Epithelial cell of prostate (primary cell): ENCODE measurements at regions not wholly inside any gene's neighbourhood (a gene's known extent, or its start where the extent isn't known, plus 50 kb on each side); places are given as distances from the start of the nearest gene placed in this dataset.

Source experiments
- DNase-seq: peaks from one replicate; pipeline ENCODE4 v3.0.0-alpha.2; 2011; ENCODE audit warnings: low read depth, low spot score
- H3K27ac ChIP-seq: fragments of 450-650 bp; 2 replicates; pipeline ENCODE4 v1.5.1; 2017; ENCODE audit warnings: mild to moderate bottlenecking

- no peak for DNase-seq
- no peak overlapping the region for H3K27ac ChIP-seq
Observed at GRCh38 chr4:30924495-30924894, 204.3 kb downstream of the PCDH7 start.

- H3K27ac ChIP-seq = no peak overlapping the region
- no peak for DNase-seq
Observed at GRCh38 chr4:30929649-30930048, 209.5 kb downstream of the PCDH7 start.

GRCh38 chr4:30930276-30930675, 210.1 kb downstream of the PCDH7 start:
- H3K27ac ChIP-seq = no peak overlapping the region
- no peak for DNase-seq

GRCh38 chr4:30932581-30932980, 212.4 kb downstream of the PCDH7 start:
- no peak overlapping the region for H3K27ac ChIP-seq
- no peak for DNase-seq

- peak overlapping the region; percentile 34 for H3K27ac ChIP-seq
Observed at GRCh38 chr4:30939069-30939468, 218.9 kb downstream of the PCDH7 start.

GRCh38 chr4:30939684-30940083, 219.5 kb downstream of the PCDH7 start:
- DNase-seq = no peak
- H3K27ac ChIP-seq = peak overlapping the region; percentile 34

More at GRCh38 chr4:30939069-30939468, 218.9 kb downstream of the PCDH7 start:
- no peak for DNase-seq

- H3K27ac ChIP-seq = no peak overlapping the region
- DNase-seq = no peak
Observed at GRCh38 chr4:30941641-30942040, 221.5 kb downstream of the PCDH7 start.

- DNase-seq = no peak
- H3K27ac ChIP-seq = no peak overlapping the region
Observed at GRCh38 chr4:30943356-30943755, 223.2 kb downstream of the PCDH7 start.

- peak overlapping the region; percentile 6 for H3K27ac ChIP-seq
- DNase-seq = no peak
Observed at GRCh38 chr4:30945586-30945985, 225.4 kb downstream of the PCDH7 start.

- H3K27ac ChIP-seq = no peak overlapping the region
- no peak for DNase-seq
Observed at GRCh38 chr4:30946288-30946687, 226.1 kb downstream of the PCDH7 start.

GRCh38 chr4:30948653-30949052, 228.5 kb downstream of the PCDH7 start:
- DNase-seq = peak; percentile 57

GRCh38 chr4:30950737-30951136, 230.6 kb downstream of the PCDH7 start:
- peak; percentile 98 for DNase-seq
- peak overlapping the region; percentile 67 for H3K27ac ChIP-seq

More at GRCh38 chr4:30948653-30949052, 228.5 kb downstream of the PCDH7 start:
- H3K27ac ChIP-seq = peak overlapping the region; percentile 29

GRCh38 chr4:30952526-30953219, 232.5 kb downstream of the PCDH7 start:
- peak overlapping the region; percentile 67 for H3K27ac ChIP-seq
- no peak for DNase-seq

GRCh38 chr4:30953799-30954198, 233.6 kb downstream of the PCDH7 start:
- DNase-seq = no peak
- no peak overlapping the region for H3K27ac ChIP-seq

GRCh38 chr4:30956916-30957315, 236.7 kb downstream of the PCDH7 start:
- DNase-seq = no peak
- no peak overlapping the region for H3K27ac ChIP-seq

GRCh38 chr4:30957706-30958105, 237.5 kb downstream of the PCDH7 start:
- DNase-seq = no peak
- no peak overlapping the region for H3K27ac ChIP-seq

GRCh38 chr4:30959781-30960485, 239.8 kb downstream of the PCDH7 start:
- DNase-seq = no peak
- H3K27ac ChIP-seq = no peak overlapping the region

GRCh38 chr4:30962939-30963338, 242.8 kb downstream of the PCDH7 start:
- DNase-seq = peak; percentile 26
- H3K27ac ChIP-seq = no peak overlapping the region

- no peak overlapping the region for H3K27ac ChIP-seq
- DNase-seq = no peak
Observed at GRCh38 chr4:30968926-30969325, 248.8 kb downstream of the PCDH7 start.

GRCh38 chr4:30972542-30972941, 252.4 kb downstream of the PCDH7 start:
- no peak overlapping the region for H3K27ac ChIP-seq
- DNase-seq = no peak

- DNase-seq = no peak
- no peak overlapping the region for H3K27ac ChIP-seq
Observed at GRCh38 chr4:30973993-30974392, 253.8 kb downstream of the PCDH7 start.

- H3K27ac ChIP-seq = no peak overlapping the region
- DNase-seq = no peak
Observed at GRCh38 chr4:30979402-30979801, 259.2 kb downstream of the PCDH7 start.
